Right cardiac atrium (tissue), 5 donors: ENCODE measurements at regions not wholly inside any gene's neighbourhood (a gene's known extent, or its start where the extent isn't known, plus 50 kb on each side); places are given as distances from the start of the nearest gene placed in this dataset.
A peak's percentile ranks its signal among the peaks of the same experiment; 100 is the strongest.

Experiments
- ATAC-seq, 2 donors: fragments of 200-7000 bp; cut with Tn5 transposase; one replicate each; pipeline versions ENCODE4 v1.8.0 to v1.9.1; 2020; ENCODE audit warnings: moderate library complexity in 2 of 2, mild to moderate bottlenecking in 1 of 2
- DNase-seq, 3 donors: peaks; one replicate each; pipeline ENCODE4 v3.0.0-alpha.2; 2020
- H3K27ac ChIP-seq: one replicate; pipeline ENCODE4 v1.5.1; 2013; ENCODE audit warnings: mild to moderate bottlenecking, low read length, control low read depth, moderate library complexity
- H3K27me3 ChIP-seq: one replicate; pipeline ENCODE4 v1.6.1; 2013; ENCODE audit not compliant: control insufficient read depth, insufficient read depth
- H3K4me1 ChIP-seq: one replicate; pipeline ENCODE4 v1.6.1; 2013; ENCODE audit warnings: low read length; ENCODE audit not compliant: control insufficient read depth, insufficient read depth
- H3K4me3 ChIP-seq: one replicate; pipeline ENCODE4 v1.5.1; 2013; ENCODE audit warnings: low read length, control low read depth
- H3K9me3 ChIP-seq: one replicate; pipeline ENCODE4 v1.6.1; 2013; ENCODE audit warnings: low read length; ENCODE audit not compliant: control insufficient read depth
- WGBS: extraction: QIAGEN DNeasy Blood & Tissue Kit; methylation state at CpG from one replicate; pipeline ENCODE4 v1.1.7; 2013; 5-methylcytosine and 5-hydroxymethylcytosine counted together
- intact Hi-C, 4 donors: fragments of 100-400 bp; cut with DNase I; formaldehyde crosslinking; loops; one replicate each; pipeline versions ENCODE4 v1.11.0 to v1.14.0; 2022 to 2023
- donor health status: healthy with polysubstance abuse.
- donor health status: DM: no; HTN: yes; CAD: no.
- donor health status: DM: no; HTN: no; CAD: no.
- donor health status: DM: no; HTN: yes; CAD: no; lungs with severe emphysema.
- donor health status: DM: yes; HTN: yes; CAD: no.

GRCh38 chr7:46695051-46695708 lies 774.1 kb upstream of the IGFBP3 start:
- intact Hi-C loops = no loop called here
- H3K27ac ChIP-seq = no peak overlapping the region
- WGBS = 76% methylated on average over 3 of the region's 3 CpGs
- H3K9me3 ChIP-seq = no peaks in the 10 kb centered on the region
- no peaks in the 10 kb centered on the region for H3K4me1 ChIP-seq
- DNase-seq = no peak
- no peak overlapping the region for H3K4me3 ChIP-seq
- no peaks in the 10 kb centered on the region for H3K27me3 ChIP-seq
- no peak for ATAC-seq

- DNase-seq (no peak), ATAC-seq (no peak)
- intact Hi-C loops = no loop called here
- no peaks in the 10 kb centered on the region for H3K27me3 ChIP-seq
- H3K4me1 ChIP-seq = no peaks in the 10 kb centered on the region
- WGBS = 67% methylated on average over 5 of the region's 5 CpGs
- H3K27ac ChIP-seq = no peak overlapping the region
- no peak overlapping the region for H3K4me3 ChIP-seq
- H3K9me3 ChIP-seq = no peaks in the 10 kb centered on the region
Observed at GRCh38 chr7:46694058-46694457, 773.0 kb upstream of the IGFBP3 start.

DNA sequence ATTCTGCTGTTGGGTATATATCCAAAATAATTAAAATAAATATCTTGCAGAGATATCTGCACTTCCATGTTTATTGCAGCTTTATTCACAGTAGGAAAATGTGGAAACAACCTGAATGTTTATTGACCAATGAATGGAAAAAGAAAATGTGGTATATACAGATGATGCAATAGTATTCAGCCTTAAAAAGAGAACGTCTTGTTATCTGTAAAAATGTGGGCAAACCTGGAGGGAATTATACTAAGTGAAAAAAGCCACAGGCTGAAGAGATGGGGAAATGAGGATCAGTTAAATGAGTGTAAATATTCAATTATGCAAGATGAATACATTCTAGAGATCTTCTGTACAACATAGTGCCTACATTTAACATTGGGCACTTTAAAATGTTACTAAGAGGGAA lies 766.1 kb upstream of the IGFBP3 start:
- Histone ChIP-seq H3K4me1 (no peaks in the 10 kb centered on the region), H3K9me3 (no peaks in the 10 kb centered on the region), H3K4me3 (no peak overlapping the region), H3K27ac (no peak overlapping the region), H3K27me3 (no peaks in the 10 kb centered on the region)
- intact Hi-C loops = no loop called here
- WGBS = 72% methylated on average over 1 of the region's 1 CpG
- DNase-seq (no peak), ATAC-seq (no peak)

- H3K27me3 ChIP-seq = no peaks in the 10 kb centered on the region
- H3K27ac ChIP-seq = no peak overlapping the region
- DNase-seq = no peak
- no peaks in the 10 kb centered on the region for H3K4me1 ChIP-seq
- intact Hi-C loops = no loop called here
- WGBS = 83% methylated on average over 2 of the region's 2 CpGs
- no peaks in the 10 kb centered on the region for H3K9me3 ChIP-seq
- no peak for ATAC-seq
- no peak overlapping the region for H3K4me3 ChIP-seq
Observed at GRCh38 chr7:46685051-46685450, 764.0 kb upstream of the IGFBP3 start.

- intact Hi-C loops = no loop called here
- no peaks in the 10 kb centered on the region for H3K4me1 ChIP-seq
- no peak for ATAC-seq
- H3K4me3 ChIP-seq = no peak overlapping the region
- H3K27ac ChIP-seq = no peak overlapping the region
- H3K27me3 ChIP-seq = no peaks in the 10 kb centered on the region
- WGBS = 74% methylated on average over 7 of the region's 7 CpGs
- DNase-seq = no peak
- H3K9me3 ChIP-seq = no peaks in the 10 kb centered on the region
Observed at GRCh38 chr7:46682836-46683624, 762.0 kb upstream of the IGFBP3 start.

DNA sequence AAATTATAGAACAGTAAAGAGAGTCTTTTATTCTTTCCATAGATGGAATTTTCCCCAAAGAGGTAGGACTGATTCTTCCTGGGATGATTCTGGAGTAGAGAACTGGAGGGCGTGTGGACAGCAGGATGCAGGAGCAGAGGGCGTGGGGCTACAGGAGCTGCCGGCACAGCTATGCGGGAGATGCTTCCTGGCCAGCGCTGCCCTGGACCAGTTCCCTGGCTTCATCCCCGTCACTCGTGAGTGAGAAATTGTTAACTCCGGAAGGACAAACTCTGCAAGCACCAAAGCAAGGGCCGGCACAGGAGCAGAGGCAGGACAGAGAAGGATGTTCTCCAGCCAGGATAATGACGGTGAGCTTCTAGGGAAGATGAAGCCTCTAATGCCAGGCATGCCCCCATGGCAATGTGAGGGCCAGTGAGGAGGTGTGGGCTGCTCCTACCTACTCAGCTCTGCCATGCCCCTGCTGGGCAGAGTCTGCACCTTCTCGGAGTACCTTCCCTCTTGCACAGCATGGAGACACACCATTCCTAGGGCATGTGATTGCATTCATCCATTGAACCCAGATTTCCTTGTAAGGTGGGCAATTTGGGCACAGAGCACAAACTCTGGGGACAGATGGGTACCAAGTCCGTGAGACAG lies 760.9 kb upstream of the IGFBP3 start:
- Histone ChIP-seq H3K4me1 (no peaks in the 10 kb centered on the region), H3K27ac (no peak overlapping the region), H3K4me3 (no peak overlapping the region), H3K9me3 (no peaks in the 10 kb centered on the region), H3K27me3 (no peaks in the 10 kb centered on the region)
- intact Hi-C loops = no loop called here
- ATAC-seq = peak; percentile 69 to 86
- DNase-seq = peak in 2 of 3 donors; percentile 70 to 72
- WGBS = 32% methylated on average over 12 of the region's 12 CpGs

GRCh38 chr7:46680147-46680546 lies 759.1 kb upstream of the IGFBP3 start:
- H3K9me3 ChIP-seq = no peaks in the 10 kb centered on the region
- ATAC-seq (no peak), DNase-seq (no peak)
- H3K27me3 ChIP-seq = no peaks in the 10 kb centered on the region
- no peak overlapping the region for H3K4me3 ChIP-seq
- no peaks in the 10 kb centered on the region for H3K4me1 ChIP-seq
- intact Hi-C loops = no loop called here
- no peak overlapping the region for H3K27ac ChIP-seq
- WGBS = 92% methylated on average over 7 of the region's 7 CpGs

- DNase-seq (no peak), ATAC-seq (no peak)
- Histone ChIP-seq H3K27me3 (no peaks in the 10 kb centered on the region), H3K4me1 (no peaks in the 10 kb centered on the region), H3K4me3 (no peak overlapping the region), H3K27ac (no peak overlapping the region), H3K9me3 (no peaks in the 10 kb centered on the region)
- intact Hi-C loops = no loop called here
Observed at GRCh38 chr7:46679671-46680070, 758.6 kb upstream of the IGFBP3 start.

DNA sequence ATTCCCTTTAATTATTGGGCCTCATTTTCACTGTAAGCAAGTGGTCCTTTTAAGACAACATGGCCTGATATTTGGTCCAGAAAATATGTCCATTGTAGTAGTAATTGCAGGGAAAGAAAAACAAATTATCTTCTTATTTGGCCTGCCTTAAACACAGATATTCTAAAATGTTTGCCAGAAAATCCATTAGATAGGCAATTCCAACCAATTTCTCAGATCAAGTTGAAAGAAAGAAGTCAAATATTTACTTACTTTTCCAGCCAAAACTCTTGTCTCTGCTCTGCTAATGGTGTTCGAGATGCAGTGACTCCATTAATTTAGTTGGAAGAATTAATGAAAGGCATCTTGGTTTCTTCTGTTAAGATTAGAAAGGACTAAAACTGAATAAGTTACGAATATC lies 757.3 kb upstream of the IGFBP3 start:
- Histone ChIP-seq H3K9me3 (no peaks in the 10 kb centered on the region), H3K27ac (no peak overlapping the region), H3K4me3 (no peak overlapping the region), H3K27me3 (no peaks in the 10 kb centered on the region), H3K4me1 (no peaks in the 10 kb centered on the region)
- 64% methylated on average over 2 of the region's 2 CpGs for WGBS
- intact Hi-C loops = no loop called here
- ATAC-seq = no peak
- no peak for DNase-seq

DNA sequence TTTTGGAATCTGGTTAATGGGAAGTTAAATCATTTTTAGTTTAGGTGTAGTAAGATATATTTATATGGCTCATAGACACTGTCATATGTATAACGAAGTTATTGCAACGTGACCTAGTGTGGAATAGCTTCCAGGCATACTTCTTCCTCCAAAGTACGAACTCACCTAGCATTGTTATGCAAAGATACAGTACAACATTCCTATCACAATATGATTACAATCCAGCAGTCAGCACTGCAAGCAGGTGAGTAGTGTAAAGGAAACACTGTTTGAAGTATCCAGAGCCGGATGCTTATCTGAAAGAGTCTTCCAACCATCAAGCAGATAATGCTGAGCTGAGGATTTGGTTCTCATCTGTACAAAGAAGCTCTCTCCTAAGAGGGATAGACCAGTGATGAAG lies 754.4 kb upstream of the IGFBP3 start:
- no peaks in the 10 kb centered on the region for H3K27me3 ChIP-seq
- no peak for DNase-seq
- H3K4me3 ChIP-seq = no peak overlapping the region
- WGBS = 95% methylated on average over 4 of the region's 4 CpGs
- intact Hi-C loops = no loop called here
- H3K27ac ChIP-seq = no peak overlapping the region
- no peaks in the 10 kb centered on the region for H3K9me3 ChIP-seq
- no peaks in the 10 kb centered on the region for H3K4me1 ChIP-seq
- no peak for ATAC-seq

GRCh38 chr7:46672861-46673260 lies 751.8 kb upstream of the IGFBP3 start:
- H3K27ac ChIP-seq = no peak overlapping the region
- intact Hi-C loops = no loop called here
- WGBS = 80% methylated on average over 2 of the region's 2 CpGs
- ATAC-seq = no peak
- H3K4me1 ChIP-seq = no peaks in the 10 kb centered on the region
- DNase-seq = no peak
- H3K4me3 ChIP-seq = no peak overlapping the region
- no peaks in the 10 kb centered on the region for H3K27me3 ChIP-seq
- no peaks in the 10 kb centered on the region for H3K9me3 ChIP-seq
